NCI-H69 (cell line): ENCODE measurements at regions not wholly inside any gene's neighbourhood (a gene's known extent, or its start where the extent isn't known, plus 50 kb on each side); places are given as distances from the start of the nearest gene placed in this dataset.

Experiments used
- DNase-seq: peaks from one replicate; lab custom pipeline; 2025; lab: John Stamatoyannopoulos, UW

GRCh38 chr1:201589186-201589585 lies 50.3 kb downstream of the NAV1 start:
- DNase-seq, result no peak

- no peak for DNase-seq
Observed at GRCh38 chr1:201590474-201590873, 51.5 kb downstream of the NAV1 start.

- peak; percentile 84 for DNase-seq
Observed at GRCh38 chr1:201591348-201591747, 52.4 kb downstream of the NAV1 start.

GRCh38 chr1:201591981-201592380 lies 53.1 kb downstream of the NAV1 start:
- DNase-seq, result peak; percentile 71

- DNase-seq, result peak; percentile 92
Observed at GRCh38 chr1:201593200-201593921, 54.4 kb downstream of the NAV1 start.

GRCh38 chr1:201594575-201595245 lies 55.8 kb downstream of the NAV1 start:
- DNase-seq, result no peak

GRCh38 chr1:201595381-201595780 lies 56.5 kb downstream of the NAV1 start:
- DNase-seq, result no peak

- DNase-seq, result no peak
Observed at GRCh38 chr1:201596101-201596868, 57.4 kb downstream of the NAV1 start.

GRCh38 chr1:201597551-201598230 lies 58.8 kb downstream of the NAV1 start:
- DNase-seq, result peak; percentile 100

- DNase-seq, result no peak
Observed at GRCh38 chr1:201598396-201598795, 59.5 kb downstream of the NAV1 start.

GRCh38 chr1:201598973-201599372 lies 60.0 kb downstream of the NAV1 start:
- DNase-seq, result no peak

- DNase-seq, result no peak
Observed at GRCh38 chr1:201599548-201599947, 60.6 kb downstream of the NAV1 start.

- peak; percentile 31 for DNase-seq
Observed at GRCh38 chr1:201602413-201603265, 63.7 kb downstream of the NAV1 start.

- DNase-seq, result peak; percentile 74
Observed at GRCh38 chr1:201603613-201604232, 64.8 kb downstream of the NAV1 start.

GRCh38 chr1:201605385-201606010 lies 66.6 kb downstream of the NAV1 start:
- DNase-seq, result no peak

- DNase-seq, result no peak
Observed at GRCh38 chr1:201606096-201606495, 67.2 kb downstream of the NAV1 start.

- DNase-seq, result no peak
Observed at GRCh38 chr1:201606623-201607022, 67.7 kb downstream of the NAV1 start.

GRCh38 chr1:201608635-201609395 lies 69.9 kb downstream of the NAV1 start:
- no peak for DNase-seq

GRCh38 chr1:201609661-201610318 lies 70.9 kb downstream of the NAV1 start:
- no peak for DNase-seq
